ENCODE measurements at regions not wholly inside any gene's neighbourhood (a gene's known extent, or its start where the extent isn't known, plus 50 kb on each side); places are given as distances from the start of the nearest gene placed in this dataset.

- no peak overlapping the region for H3K4me3 ChIP-seq (ENCODE audit: low read depth, low read length)
- TF ChIP-seq CTCF (IDR thresholded peaks at IDR 0.05; ENCODE audit: low read depth, low read length) = no peak
Measured at GRCh38 chr2:234309431-234309830, 187.4 kb downstream of the ARL4C start.

GRCh38 chr2:234308813-234309195 is 188.1 kb downstream of the ARL4C start:
- no peak for TF ChIP-seq CTCF (IDR thresholded peaks at IDR 0.05; ENCODE audit: low read depth, low read length)
- H3K4me3 ChIP-seq (ENCODE audit: low read depth, low read length) = no peak overlapping the region

GRCh38 chr2:234308073-234308812 is 188.6 kb downstream of the ARL4C start:
- TF ChIP-seq CTCF (IDR thresholded peaks at IDR 0.05; ENCODE audit: low read depth, low read length) = no peak
- H3K4me3 ChIP-seq (ENCODE audit: low read depth, low read length) = no peak overlapping the region

GRCh38 chr2:234307322-234307961 is 189.4 kb downstream of the ARL4C start:
- TF ChIP-seq CTCF (IDR thresholded peaks at IDR 0.05; ENCODE audit: low read depth, low read length) = no peak
- H3K4me3 ChIP-seq (ENCODE audit: low read depth, low read length) = no peak overlapping the region

GRCh38 chr2:234306426-234307173 is 190.3 kb downstream of the ARL4C start:
- no peak for TF ChIP-seq CTCF (IDR thresholded peaks at IDR 0.05; ENCODE audit: low read depth, low read length)
- no peak overlapping the region for H3K4me3 ChIP-seq (ENCODE audit: low read depth, low read length)

GRCh38 chr2:234305846-234306245 is 191.0 kb downstream of the ARL4C start:
- H3K4me3 ChIP-seq (ENCODE audit: low read depth, low read length) = no peak overlapping the region
- no peak for TF ChIP-seq CTCF (IDR thresholded peaks at IDR 0.05; ENCODE audit: low read depth, low read length)

GRCh38 chr2:234304950-234305349 is 191.9 kb downstream of the ARL4C start:
- H3K4me3 ChIP-seq (ENCODE audit: low read depth, low read length) = no peak overlapping the region
- no peak for TF ChIP-seq CTCF (IDR thresholded peaks at IDR 0.05; ENCODE audit: low read depth, low read length)

All from WI38 (cell line).